Tibial nerve (tissue), 3 donors: ENCODE measurements at regions not wholly inside any gene's neighbourhood (a gene's known extent, or its start where the extent isn't known, plus 50 kb on each side); places are given as distances from the start of the nearest gene placed in this dataset.

Source experiments
- POLR2A ChIP-seq, 2 donors: fragments of 450-650 bp; IDR thresholded peaks; one replicate each; pipeline ENCODE4 v1.6.1; 2017; ENCODE audit warnings: antibody characterized with exemption in 2 of 2, mild to moderate bottlenecking in 2 of 2, moderate library complexity in 2 of 2
- TF ChIP-seq, protein P1 (sequence below), 5 experiments: fragments of 200-600 bp in 3 of 5; fragments of 450-650 bp in 2 of 5; sonication (generic) in 3 of 5; IDR thresholded peaks; one replicate each; pipeline ENCODE4 v1.5.1; 2016 to 2019; ENCODE audit warnings: antibody characterized with exemption in 5 of 5, mild to moderate bottlenecking in 3 of 5, moderate library complexity in 2 of 5

GRCh38 chr17:72498364-72499210 is 377.8 kb downstream of the SOX9 start:
- TF ChIP-seq, protein P1, sequence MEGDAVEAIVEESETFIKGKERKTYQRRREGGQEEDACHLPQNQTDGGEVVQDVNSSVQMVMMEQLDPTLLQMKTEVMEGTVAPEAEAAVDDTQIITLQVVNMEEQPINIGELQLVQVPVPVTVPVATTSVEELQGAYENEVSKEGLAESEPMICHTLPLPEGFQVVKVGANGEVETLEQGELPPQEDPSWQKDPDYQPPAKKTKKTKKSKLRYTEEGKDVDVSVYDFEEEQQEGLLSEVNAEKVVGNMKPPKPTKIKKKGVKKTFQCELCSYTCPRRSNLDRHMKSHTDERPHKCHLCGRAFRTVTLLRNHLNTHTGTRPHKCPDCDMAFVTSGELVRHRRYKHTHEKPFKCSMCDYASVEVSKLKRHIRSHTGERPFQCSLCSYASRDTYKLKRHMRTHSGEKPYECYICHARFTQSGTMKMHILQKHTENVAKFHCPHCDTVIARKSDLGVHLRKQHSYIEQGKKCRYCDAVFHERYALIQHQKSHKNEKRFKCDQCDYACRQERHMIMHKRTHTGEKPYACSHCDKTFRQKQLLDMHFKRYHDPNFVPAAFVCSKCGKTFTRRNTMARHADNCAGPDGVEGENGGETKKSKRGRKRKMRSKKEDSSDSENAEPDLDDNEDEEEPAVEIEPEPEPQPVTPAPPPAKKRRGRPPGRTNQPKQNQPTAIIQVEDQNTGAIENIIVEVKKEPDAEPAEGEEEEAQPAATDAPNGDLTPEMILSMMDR (IDR thresholded peaks at IDR 0.05), result no peak
- TF ChIP-seq POLR2A (IDR thresholded peaks at IDR 0.05), result no peak
